ENCODE measurements at regions not wholly inside any gene's neighbourhood (a gene's known extent, or its start where the extent isn't known, plus 50 kb on each side); places are given as distances from the start of the nearest gene placed in this dataset.

GRCh38 chr14:28121512-28122297, 644.9 kb upstream of the FOXG1 start:
- POLR2A ChIA-PET: no interaction called here
- H3K4me1 ChIP-seq (ENCODE audit: control insufficient read depth, insufficient read depth, low read length): no peaks in the 10 kb centered on the region
- CTCF ChIA-PET: no interaction called here
- no peaks in the 10 kb centered on the region for H3K9me3 ChIP-seq (ENCODE audit: control insufficient read depth, insufficient read depth, low read depth, low read length)
- H3K36me3 ChIP-seq (ENCODE audit: control insufficient read depth in 2 of 2, insufficient read depth in 1 of 2, low read length in 2 of 2): no peaks in the 10 kb centered on the region
- H3K27ac ChIP-seq (ENCODE audit: extremely low read depth, low read depth, low read length): no peak overlapping the region
- no peak overlapping the region for H3K4me3 ChIP-seq (ENCODE audit: low read depth, low read length)
- TF ChIP-seq ZNF629 (tag by site-specific recombination; IDR thresholded peaks at IDR 0.05) (no peak), ZNF24 (tag by site-specific recombination; IDR thresholded peaks at IDR 0.05) (no peak), ZNF280C (tag by site-specific recombination; IDR thresholded peaks at IDR 0.05) (no peak), ZNF239 (tag by site-specific recombination; IDR thresholded peaks at IDR 0.05) (no peak), ZNF146 (tag by site-specific recombination; IDR thresholded peaks at IDR 0.05) (no peak), ZNF157 (tag by site-specific recombination; IDR thresholded peaks at IDR 0.05) (no peak), ZNF670 (tag by site-specific recombination; IDR thresholded peaks at IDR 0.05; ENCODE audit: low read depth) (no peak)

GRCh38 chr14:28130610-28131284, 635.8 kb upstream of the FOXG1 start:
- Histone ChIP-seq H3K36me3 (ENCODE audit: control insufficient read depth in 2 of 2, insufficient read depth in 1 of 2, low read length in 2 of 2) (no peaks in the 10 kb centered on the region), H3K4me1 (ENCODE audit: control insufficient read depth, insufficient read depth, low read length) (no peaks in the 10 kb centered on the region), H3K9me3 (ENCODE audit: control insufficient read depth, insufficient read depth, low read depth, low read length) (no peaks in the 10 kb centered on the region), H3K4me3 (ENCODE audit: low read depth, low read length) (no peak overlapping the region), H3K27ac (ENCODE audit: extremely low read depth, low read depth, low read length) (no peak overlapping the region)
- ChIA-PET CTCF (interaction anchor here (0.6 kb wide), 1 partner anchor 32 kb away, joined by 3 read pairs; no protein-coding TSS in a partner anchor), POLR2A (no interaction called here)
- no peak for TF ChIP-seq ZNF37A (tag by site-specific recombination; IDR thresholded peaks at IDR 0.05)
- no peak for TF ChIP-seq ZNF132 (tag by site-specific recombination; IDR thresholded peaks at IDR 0.05; ENCODE audit: borderline replicate concordance)
- TF ChIP-seq HOXC10 (CRISPR knock-in tag; IDR thresholded peaks at IDR 0.05): no peak
- TF ChIP-seq ZFP69B (tag by site-specific recombination; IDR thresholded peaks at IDR 0.05): no peak
- TF ChIP-seq KLF9 (tag by site-specific recombination; IDR thresholded peaks at IDR 0.05; ENCODE audit: low read depth): no peak

GRCh38 chr14:28138341-28138740, 628.2 kb upstream of the FOXG1 start:
- no peaks in the 10 kb centered on the region for H3K4me1 ChIP-seq (ENCODE audit: control insufficient read depth, insufficient read depth, low read length)
- no peaks in the 10 kb centered on the region for H3K9me3 ChIP-seq (ENCODE audit: control insufficient read depth, insufficient read depth, low read depth, low read length)
- ChIA-PET CTCF (no interaction called here), POLR2A (no interaction called here)
- no peak overlapping the region for H3K4me3 ChIP-seq (ENCODE audit: low read depth, low read length)
- H3K36me3 ChIP-seq (ENCODE audit: control insufficient read depth in 2 of 2, insufficient read depth in 1 of 2, low read length in 2 of 2): no peaks in the 10 kb centered on the region
- no peak for TF ChIP-seq ZNF692 (tag by site-specific recombination; IDR thresholded peaks at IDR 0.05)
- TF ChIP-seq ZNF747 (tag by site-specific recombination; IDR thresholded peaks at IDR 0.05): no peak
- no peak for TF ChIP-seq ZBTB21 (tag by site-specific recombination; IDR thresholded peaks at IDR 0.05)
- TF ChIP-seq SCRT2 (tag by site-specific recombination; IDR thresholded peaks at IDR 0.05): no peak
- H3K27ac ChIP-seq (ENCODE audit: extremely low read depth, low read depth, low read length): no peak overlapping the region

Measured in HEK293 (cell line).